Liver (tissue), 7 donors: ENCODE measurements at regions not wholly inside any gene's neighbourhood (a gene's known extent, or its start where the extent isn't known, plus 50 kb on each side); places are given as distances from the start of the nearest gene placed in this dataset.

Experiments used
- DNase-seq: peaks from one replicate; pipeline ENCODE4 v3.0.0-alpha.2; 2017; ENCODE audit warnings: low spot score
- H3K27ac ChIP-seq, 2 donors: one replicate each; pipeline ENCODE4 v1.7.0; 2013; ENCODE audit warnings: inconsistent platforms in 2 of 2, low read length in 2 of 2, control low read depth in 1 of 2, low read depth in 1 of 2, mild to moderate bottlenecking in 1 of 2
- H3K27me3 ChIP-seq, 4 donors: one replicate each; pipeline versions ENCODE4 v1.6.1 to v1.7.0; 2013; ENCODE audit warnings: low read length in 3 of 4, inconsistent platforms in 1 of 4, mild to moderate bottlenecking in 1 of 4, moderate library complexity in 1 of 4; ENCODE audit not compliant: control insufficient read depth in 4 of 4, insufficient read depth in 4 of 4
- H3K36me3 ChIP-seq, 4 donors: one replicate each; pipeline versions ENCODE4 v1.6.1 to v1.7.0; 2013; ENCODE audit warnings: low read length in 3 of 4, mild to moderate bottlenecking in 3 of 4, low read depth in 1 of 4, moderate library complexity in 1 of 4; ENCODE audit not compliant: control insufficient read depth in 4 of 4, insufficient read depth in 3 of 4
- H3K4me1 ChIP-seq, 4 donors: one replicate each; pipeline versions ENCODE4 v1.6.1 to v1.7.0; 2013; ENCODE audit warnings: low read length in 3 of 4, mild to moderate bottlenecking in 3 of 4, moderate library complexity in 1 of 4; ENCODE audit not compliant: control insufficient read depth in 4 of 4, insufficient read depth in 4 of 4
- H3K4me3 ChIP-seq, 3 donors: one replicate each; pipeline versions ENCODE4 v1.6.1 to v1.7.0; 2013; ENCODE audit warnings: low read length in 3 of 3, control low read depth in 1 of 3, low read depth in 1 of 3, mild to moderate bottlenecking in 1 of 3
- H3K9ac ChIP-seq, 2 donors: one replicate each; pipeline ENCODE4 v1.7.0; 2013; ENCODE audit warnings: low read length in 2 of 2, mild to moderate bottlenecking in 2 of 2, moderate library complexity in 2 of 2, control low read depth in 1 of 2, low read depth in 1 of 2
- H3K9me3 ChIP-seq, 4 donors: one replicate each; pipeline versions ENCODE4 v1.6.1 to v1.7.0; 2013; ENCODE audit warnings: low read length in 3 of 4; ENCODE audit not compliant: control insufficient read depth in 4 of 4
- EGR1 ChIP-seq, 2 donors: IDR thresholded peaks; 2 replicates each; pipeline ENCODE4 v1.6.1; 2016 to 2018; ENCODE audit warnings: antibody characterized with exemption in 2 of 2, low read depth in 2 of 2
- FOXA1 ChIP-seq: IDR thresholded peaks from 2 replicates; pipeline ENCODE4 v1.6.1; 2016; ENCODE audit warnings: antibody characterized with exemption
- GABPA ChIP-seq, 2 donors: IDR thresholded peaks in 1 of 2; conservative IDR thresholded peaks in 1 of 2; 2 replicates each; pipeline ENCODE4 v1.6.1; 2016; ENCODE audit warnings: antibody characterized with exemption in 2 of 2, mild to moderate bottlenecking in 1 of 2, moderate library complexity in 1 of 2
- HNF4A ChIP-seq, 2 donors: conservative IDR thresholded peaks; 2 replicates each; pipeline ENCODE4 v1.6.1; 2016; ENCODE audit warnings: antibody characterized with exemption in 2 of 2, mild to moderate bottlenecking in 2 of 2
- TAF1 ChIP-seq: conservative IDR thresholded peaks from 2 replicates; pipeline ENCODE4 v1.6.1; 2016; ENCODE audit warnings: antibody characterized with exemption, mild to moderate bottlenecking
- ZBTB33 ChIP-seq: IDR thresholded peaks from 2 replicates; pipeline ENCODE4 v1.6.1; 2016; ENCODE audit warnings: antibody characterized with exemption
- WGBS: extraction: QIAGEN DNeasy Blood & Tissue Kit; methylation state at CpG from one replicate; pipeline ENCODE4 v1.1.7; 2013; 5-methylcytosine and 5-hydroxymethylcytosine counted together
- TF ChIP-seq, protein P1 (sequence below): IDR thresholded peaks from 2 replicates; pipeline ENCODE4 v1.6.1; 2016; ENCODE audit warnings: antibody characterized with exemption, mild to moderate bottlenecking
- donor health status: healthy.
- donor health status: healthy.
- donor health status: healthy.
- donor health status: healthy.

GRCh38 chr7:35536396-35536826 lies 158.5 kb downstream of the HERPUD2 start (continued):
- TF ChIP-seq, protein P1, sequence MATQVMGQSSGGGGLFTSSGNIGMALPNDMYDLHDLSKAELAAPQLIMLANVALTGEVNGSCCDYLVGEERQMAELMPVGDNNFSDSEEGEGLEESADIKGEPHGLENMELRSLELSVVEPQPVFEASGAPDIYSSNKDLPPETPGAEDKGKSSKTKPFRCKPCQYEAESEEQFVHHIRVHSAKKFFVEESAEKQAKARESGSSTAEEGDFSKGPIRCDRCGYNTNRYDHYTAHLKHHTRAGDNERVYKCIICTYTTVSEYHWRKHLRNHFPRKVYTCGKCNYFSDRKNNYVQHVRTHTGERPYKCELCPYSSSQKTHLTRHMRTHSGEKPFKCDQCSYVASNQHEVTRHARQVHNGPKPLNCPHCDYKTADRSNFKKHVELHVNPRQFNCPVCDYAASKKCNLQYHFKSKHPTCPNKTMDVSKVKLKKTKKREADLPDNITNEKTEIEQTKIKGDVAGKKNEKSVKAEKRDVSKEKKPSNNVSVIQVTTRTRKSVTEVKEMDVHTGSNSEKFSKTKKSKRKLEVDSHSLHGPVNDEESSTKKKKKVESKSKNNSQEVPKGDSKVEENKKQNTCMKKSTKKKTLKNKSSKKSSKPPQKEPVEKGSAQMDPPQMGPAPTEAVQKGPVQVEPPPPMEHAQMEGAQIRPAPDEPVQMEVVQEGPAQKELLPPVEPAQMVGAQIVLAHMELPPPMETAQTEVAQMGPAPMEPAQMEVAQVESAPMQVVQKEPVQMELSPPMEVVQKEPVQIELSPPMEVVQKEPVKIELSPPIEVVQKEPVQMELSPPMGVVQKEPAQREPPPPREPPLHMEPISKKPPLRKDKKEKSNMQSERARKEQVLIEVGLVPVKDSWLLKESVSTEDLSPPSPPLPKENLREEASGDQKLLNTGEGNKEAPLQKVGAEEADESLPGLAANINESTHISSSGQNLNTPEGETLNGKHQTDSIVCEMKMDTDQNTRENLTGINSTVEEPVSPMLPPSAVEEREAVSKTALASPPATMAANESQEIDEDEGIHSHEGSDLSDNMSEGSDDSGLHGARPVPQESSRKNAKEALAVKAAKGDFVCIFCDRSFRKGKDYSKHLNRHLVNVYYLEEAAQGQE = peak; percentile 85
- TF ChIP-seq FOXA1 = peak; percentile 54
- peak in 1 of 2 donors; percentile 38 for TF ChIP-seq GABPA (IDR thresholded peaks at IDR 0.05 in 1 of 2, conservative IDR thresholded peaks at IDR 0.05 in 1 of 2)

DNA sequence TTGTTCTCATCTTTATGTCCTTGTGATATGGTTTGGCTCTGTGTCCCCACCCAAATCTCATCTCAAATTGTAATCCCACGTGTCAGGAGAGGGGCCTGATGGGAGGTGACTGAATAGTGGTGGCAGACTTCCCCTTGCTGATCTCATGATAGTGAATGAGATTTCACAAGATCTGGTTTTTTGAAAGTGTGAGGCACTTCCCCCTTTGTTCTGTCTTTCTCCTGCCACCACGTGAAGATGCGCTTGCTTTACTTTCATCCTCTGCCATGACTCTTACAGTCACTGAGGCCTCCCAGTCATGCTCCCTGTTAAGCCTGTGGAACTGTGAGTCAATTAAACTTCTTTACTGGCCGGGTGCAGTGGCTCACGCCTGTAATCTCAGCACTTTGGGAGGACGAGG lies 161.0 kb downstream of the HERPUD2 start:
- no peak for TF ChIP-seq HNF4A (conservative IDR thresholded peaks at IDR 0.05)
- no peak for TF ChIP-seq ZBTB33
- TF ChIP-seq, protein P1 = no peak
- no peak for TF ChIP-seq TAF1
- no peak for TF ChIP-seq FOXA1
- no peak for TF ChIP-seq EGR1 (IDR thresholded peaks at IDR 0.05; ENCODE audit: low read depth in 2 of 2)
- TF ChIP-seq GABPA (IDR thresholded peaks at IDR 0.05 in 1 of 2, conservative IDR thresholded peaks at IDR 0.05 in 1 of 2) = no peak
- Histone ChIP-seq H3K27ac (no peak overlapping the region), H3K9ac (no peak overlapping the region), H3K4me3 (no peak overlapping the region), H3K9me3 (no peaks in the 10 kb centered on the region), H3K36me3 (no peaks in the 10 kb centered on the region), H3K27me3 (no peaks in the 10 kb centered on the region), H3K4me1 (peaks cover 9 to 21% (median 16%) of the 10 kb centered on the region in 4 donors)
- WGBS = 92% methylated on average over 6 of the region's 6 CpGs
- DNase-seq = no peak
